RWPE2 (cell line): ENCODE measurements at regions not wholly inside any gene's neighbourhood (a gene's known extent, or its start where the extent isn't known, plus 50 kb on each side); places are given as distances from the start of the nearest gene placed in this dataset.

Experiments used
- ATAC-seq: fragments of 200-7000 bp; cut with Tn5 transposase; 3 replicates; pipeline ENCODE4 v1.9.1; 2021; ENCODE audit warnings: low read depth
- DNase-seq: peaks from one replicate; pipeline ENCODE4 v3.0.0-alpha.2; 2020; ENCODE audit warnings: low spot score
- H3K27ac ChIP-seq: fragments of 450-650 bp; 2 replicates; pipeline ENCODE4 v1.5.1; 2017; ENCODE audit warnings: mild to moderate bottlenecking; ENCODE audit not compliant: poor library complexity, severe bottlenecking
- H3K27me3 ChIP-seq: fragments of 250-450 bp; sonication (Bioruptor Pico); 2 replicates; pipeline ENCODE4 v1.5.1; 2021; ENCODE audit warnings: mild to moderate bottlenecking, moderate library complexity; ENCODE audit not compliant: insufficient read depth, poor library complexity, severe bottlenecking
- H3K36me3 ChIP-seq: fragments of 250-450 bp; sonication (Bioruptor Pico); 2 replicates; pipeline ENCODE4 v1.5.1; 2020; ENCODE audit warnings: low read depth, mild to moderate bottlenecking, moderate library complexity
- H3K4me1 ChIP-seq: fragments of 250-450 bp; sonication (Bioruptor Pico); 2 replicates; pipeline ENCODE4 v1.5.1; 2021; ENCODE audit warnings: mild to moderate bottlenecking, moderate library complexity; ENCODE audit not compliant: insufficient read depth, poor library complexity, severe bottlenecking
- H3K4me3 ChIP-seq: fragments of 250-450 bp; sonication (Bioruptor Pico); 2 replicates; pipeline ENCODE4 v1.5.1; 2021; ENCODE audit warnings: mild to moderate bottlenecking, moderate library complexity; ENCODE audit not compliant: severe bottlenecking
- H3K9me3 ChIP-seq: fragments of 250-450 bp; sonication (Bioruptor Pico); 2 replicates; pipeline ENCODE4 v1.5.1; 2021; ENCODE audit warnings: mild to moderate bottlenecking, moderate library complexity; ENCODE audit not compliant: severe bottlenecking
- TF ChIP-seq, protein P1 (sequence below): fragments of 450-650 bp; IDR thresholded peaks from one replicate; pipeline ENCODE4 v1.5.1; 2017; ENCODE audit warnings: mild to moderate bottlenecking, moderate library complexity; ENCODE audit not compliant: poor library complexity, severe bottlenecking

DNA sequence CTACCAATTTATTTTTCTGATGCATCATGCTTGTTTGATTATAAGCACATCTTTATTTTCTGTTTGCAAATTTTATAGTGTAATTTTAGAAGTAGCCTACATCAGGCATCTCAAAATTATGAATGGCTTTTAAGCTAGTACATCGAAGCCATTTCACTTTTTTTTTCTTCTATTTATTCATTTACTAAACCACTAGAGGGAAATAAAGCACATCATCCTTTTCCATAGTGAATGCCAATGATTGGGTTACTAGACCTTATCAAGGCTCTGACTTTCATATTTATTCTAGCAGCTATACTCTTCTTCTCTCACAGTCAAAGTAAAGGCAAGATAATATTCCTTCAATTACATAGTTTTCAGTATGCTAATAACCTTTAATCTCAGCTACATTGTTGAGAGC, 736.4 kb upstream of the LRFN5 start:
- TF ChIP-seq, protein P1, sequence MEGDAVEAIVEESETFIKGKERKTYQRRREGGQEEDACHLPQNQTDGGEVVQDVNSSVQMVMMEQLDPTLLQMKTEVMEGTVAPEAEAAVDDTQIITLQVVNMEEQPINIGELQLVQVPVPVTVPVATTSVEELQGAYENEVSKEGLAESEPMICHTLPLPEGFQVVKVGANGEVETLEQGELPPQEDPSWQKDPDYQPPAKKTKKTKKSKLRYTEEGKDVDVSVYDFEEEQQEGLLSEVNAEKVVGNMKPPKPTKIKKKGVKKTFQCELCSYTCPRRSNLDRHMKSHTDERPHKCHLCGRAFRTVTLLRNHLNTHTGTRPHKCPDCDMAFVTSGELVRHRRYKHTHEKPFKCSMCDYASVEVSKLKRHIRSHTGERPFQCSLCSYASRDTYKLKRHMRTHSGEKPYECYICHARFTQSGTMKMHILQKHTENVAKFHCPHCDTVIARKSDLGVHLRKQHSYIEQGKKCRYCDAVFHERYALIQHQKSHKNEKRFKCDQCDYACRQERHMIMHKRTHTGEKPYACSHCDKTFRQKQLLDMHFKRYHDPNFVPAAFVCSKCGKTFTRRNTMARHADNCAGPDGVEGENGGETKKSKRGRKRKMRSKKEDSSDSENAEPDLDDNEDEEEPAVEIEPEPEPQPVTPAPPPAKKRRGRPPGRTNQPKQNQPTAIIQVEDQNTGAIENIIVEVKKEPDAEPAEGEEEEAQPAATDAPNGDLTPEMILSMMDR: peak; percentile 20
- Histone ChIP-seq H3K27me3 (peaks cover 9% of the 10 kb centered on the region), H3K9me3 (no peaks in the 10 kb centered on the region), H3K36me3 (no peaks in the 10 kb centered on the region), H3K4me1 (no peaks in the 10 kb centered on the region), H3K27ac (no peak overlapping the region), H3K4me3 (no peak overlapping the region)
- ATAC-seq: no peak
- no peak for DNase-seq

DNA sequence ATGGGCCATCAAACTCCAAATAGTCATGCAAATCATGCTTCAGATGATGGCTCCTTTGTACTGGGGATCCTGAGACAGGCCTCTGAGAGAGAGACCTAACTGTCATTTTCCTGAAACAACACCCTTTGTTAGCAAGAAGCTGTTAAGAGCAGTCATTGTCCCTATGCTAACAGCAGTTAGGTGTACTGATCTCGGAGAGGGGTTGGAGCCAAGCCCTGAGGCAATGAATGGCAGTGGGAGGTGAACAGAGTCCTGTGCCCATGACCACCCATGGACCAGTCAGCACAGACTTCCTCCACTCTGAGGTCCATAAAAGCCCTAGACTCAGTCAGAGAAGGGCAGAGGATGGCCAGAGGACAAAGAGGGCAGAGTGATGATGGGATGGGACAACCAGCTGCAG, 747.6 kb upstream of the LRFN5 start:
- H3K4me1 ChIP-seq: no peaks in the 10 kb centered on the region
- H3K27me3 ChIP-seq: no peaks in the 10 kb centered on the region
- H3K9me3 ChIP-seq: no peaks in the 10 kb centered on the region
- ATAC-seq (no peak), DNase-seq (no peak)
- H3K36me3 ChIP-seq: no peaks in the 10 kb centered on the region
- no peak overlapping the region for H3K4me3 ChIP-seq
- H3K27ac ChIP-seq: no peak overlapping the region
- TF ChIP-seq, protein P1: no peak

DNA sequence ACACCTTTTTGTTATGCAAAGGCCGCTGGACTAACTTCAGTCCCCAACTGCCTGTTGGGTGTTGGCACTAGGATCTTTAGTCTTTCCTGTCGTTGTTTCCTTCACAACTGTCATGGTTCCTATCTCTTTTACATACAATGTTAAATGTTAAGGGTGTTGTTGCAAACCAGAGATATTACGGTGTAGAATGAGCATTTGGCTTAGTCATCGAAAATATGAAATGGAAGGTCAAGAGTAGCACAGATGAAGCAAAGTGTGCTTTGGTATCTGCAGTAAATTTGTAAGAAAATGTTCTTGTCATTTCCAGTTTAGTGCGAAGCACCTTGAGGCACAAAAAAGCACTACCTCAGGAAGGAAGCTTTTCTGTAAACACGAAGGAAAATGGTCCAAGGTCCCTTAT, 751.3 kb upstream of the LRFN5 start:
- DNase-seq (no peak), ATAC-seq (no peak)
- H3K36me3 ChIP-seq: no peaks in the 10 kb centered on the region
- TF ChIP-seq, protein P1: no peak
- no peak overlapping the region for H3K4me3 ChIP-seq
- no peaks in the 10 kb centered on the region for H3K27me3 ChIP-seq
- no peaks in the 10 kb centered on the region for H3K4me1 ChIP-seq
- H3K9me3 ChIP-seq: no peaks in the 10 kb centered on the region
- H3K27ac ChIP-seq: no peak overlapping the region

GRCh38 chr14:40850191-40850590, 756.5 kb upstream of the LRFN5 start:
- DNase-seq (no peak), ATAC-seq (no peak)
- Histone ChIP-seq H3K27ac (no peak overlapping the region), H3K36me3 (no peaks in the 10 kb centered on the region), H3K4me1 (no peaks in the 10 kb centered on the region), H3K4me3 (no peak overlapping the region), H3K9me3 (no peaks in the 10 kb centered on the region), H3K27me3 (no peaks in the 10 kb centered on the region)
- TF ChIP-seq, protein P1: no peak

GRCh38 chr14:40847480-40847879, 759.2 kb upstream of the LRFN5 start:
- Histone ChIP-seq H3K27me3 (no peaks in the 10 kb centered on the region), H3K27ac (no peak overlapping the region), H3K4me3 (no peak overlapping the region), H3K4me1 (no peaks in the 10 kb centered on the region), H3K9me3 (no peaks in the 10 kb centered on the region), H3K36me3 (no peaks in the 10 kb centered on the region)
- TF ChIP-seq, protein P1: no peak
- DNase-seq (no peak), ATAC-seq (no peak)
